ENCODE measurements at regions not wholly inside any gene's neighbourhood (a gene's known extent, or its start where the extent isn't known, plus 50 kb on each side); places are given as distances from the start of the nearest gene placed in this dataset.
A peak's percentile ranks its signal among the peaks of the same experiment; 100 is the strongest.

- Histone ChIP-seq H3K4me1 (no peaks in the 10 kb centered on the region), H3K4me3 (no peak overlapping the region), H3K27me3 (no peaks in the 10 kb centered on the region), H3K27ac (no peak overlapping the region), H3K9me3 (no peaks in the 10 kb centered on the region), H3K36me3 (replicated peaks in 1 of 2; ENCODE audit: insufficient read depth in 1 of 2, low read depth in 2 of 2) (no peaks in the 10 kb centered on the region)
- WGBS, 2 donors = 89% methylated on average over 4 of the region's 4 CpGs
- ATAC-seq = no peak
- intact Hi-C loops (cut with DNase I) = no loop called here
- no peak for DNase-seq
- TF ChIP-seq, protein P1, sequence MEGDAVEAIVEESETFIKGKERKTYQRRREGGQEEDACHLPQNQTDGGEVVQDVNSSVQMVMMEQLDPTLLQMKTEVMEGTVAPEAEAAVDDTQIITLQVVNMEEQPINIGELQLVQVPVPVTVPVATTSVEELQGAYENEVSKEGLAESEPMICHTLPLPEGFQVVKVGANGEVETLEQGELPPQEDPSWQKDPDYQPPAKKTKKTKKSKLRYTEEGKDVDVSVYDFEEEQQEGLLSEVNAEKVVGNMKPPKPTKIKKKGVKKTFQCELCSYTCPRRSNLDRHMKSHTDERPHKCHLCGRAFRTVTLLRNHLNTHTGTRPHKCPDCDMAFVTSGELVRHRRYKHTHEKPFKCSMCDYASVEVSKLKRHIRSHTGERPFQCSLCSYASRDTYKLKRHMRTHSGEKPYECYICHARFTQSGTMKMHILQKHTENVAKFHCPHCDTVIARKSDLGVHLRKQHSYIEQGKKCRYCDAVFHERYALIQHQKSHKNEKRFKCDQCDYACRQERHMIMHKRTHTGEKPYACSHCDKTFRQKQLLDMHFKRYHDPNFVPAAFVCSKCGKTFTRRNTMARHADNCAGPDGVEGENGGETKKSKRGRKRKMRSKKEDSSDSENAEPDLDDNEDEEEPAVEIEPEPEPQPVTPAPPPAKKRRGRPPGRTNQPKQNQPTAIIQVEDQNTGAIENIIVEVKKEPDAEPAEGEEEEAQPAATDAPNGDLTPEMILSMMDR (IDR thresholded peaks at IDR 0.05) = no peak
- TF ChIP-seq POLR2A (IDR thresholded peaks at IDR 0.05) = no peak
Measured at GRCh38 chr20:51968151-51968550, 165.8 kb upstream of the SALL4 start.

DNA sequence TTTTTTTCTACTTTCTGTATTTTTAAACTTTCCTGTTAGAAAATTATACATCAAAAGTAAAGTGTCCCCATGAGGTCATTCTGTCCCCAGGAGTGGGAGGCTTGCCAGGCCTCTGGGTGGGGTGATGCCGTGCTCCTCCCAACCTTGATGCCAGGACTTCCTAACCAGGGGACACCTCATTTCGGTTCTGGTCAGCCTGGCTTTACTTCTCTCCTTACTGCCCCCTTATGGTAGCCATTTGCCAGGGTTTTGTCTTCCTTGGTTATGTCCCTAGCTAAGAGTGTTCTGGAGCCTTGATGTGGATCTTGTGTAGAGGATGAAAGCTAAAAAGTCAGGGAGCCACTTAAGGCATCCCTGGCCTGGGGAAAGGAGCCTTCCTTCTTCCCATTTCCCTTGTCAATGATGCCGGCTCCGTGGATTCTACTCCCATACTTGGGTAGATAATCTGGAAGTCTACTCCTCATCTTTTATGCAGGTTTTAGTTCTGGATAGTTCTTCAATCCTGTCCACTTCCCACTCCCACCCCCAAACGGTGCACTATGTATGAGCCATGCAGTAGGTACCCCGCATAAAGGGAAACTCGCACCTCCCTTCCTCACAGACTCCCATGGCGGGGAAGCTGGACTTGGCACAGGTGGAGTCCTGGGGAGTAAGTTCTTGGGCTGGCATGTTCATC, 164.1 kb upstream of the SALL4 start:
- DNase-seq = peak; percentile 33 to 61 (median 52)
- H3K27me3 ChIP-seq = no peaks in the 10 kb centered on the region
- H3K9me3 ChIP-seq = no peaks in the 10 kb centered on the region
- H3K27ac ChIP-seq = no peak overlapping the region
- H3K4me1 ChIP-seq = no peaks in the 10 kb centered on the region
- no peaks in the 10 kb centered on the region for H3K36me3 ChIP-seq (replicated peaks in 1 of 2; ENCODE audit: insufficient read depth in 1 of 2, low read depth in 2 of 2)
- TF ChIP-seq, protein P1 (IDR thresholded peaks at IDR 0.05) = peak; percentile 7 to 55 (median 41)
- TF ChIP-seq POLR2A (IDR thresholded peaks at IDR 0.05) = no peak
- ATAC-seq = peak; percentile 58
- intact Hi-C loops (cut with DNase I) = no loop called here
- 31 to 38% methylated on average over 8 of the region's 8 CpGs for WGBS, 2 donors
- H3K4me3 ChIP-seq = no peak overlapping the region

- no peak for TF ChIP-seq POLR2A (IDR thresholded peaks at IDR 0.05)
- TF ChIP-seq, protein P1 (IDR thresholded peaks at IDR 0.05) = no peak
- intact Hi-C loops (cut with DNase I) = no loop called here
- no peak overlapping the region for H3K27ac ChIP-seq
- H3K4me3 ChIP-seq = no peak overlapping the region
- 57 to 60% methylated on average over 11 of the region's 11 CpGs for WGBS, 2 donors
- H3K4me1 ChIP-seq = no peaks in the 10 kb centered on the region
- no peaks in the 10 kb centered on the region for H3K9me3 ChIP-seq
- no peaks in the 10 kb centered on the region for H3K27me3 ChIP-seq
- no peaks in the 10 kb centered on the region for H3K36me3 ChIP-seq (replicated peaks in 1 of 2; ENCODE audit: insufficient read depth in 1 of 2, low read depth in 2 of 2)
- no peak for DNase-seq
- ATAC-seq = no peak
Measured at GRCh38 chr20:51961964-51962761, 159.8 kb upstream of the SALL4 start.

- DNase-seq (no peak), ATAC-seq (no peak)
- H3K36me3 ChIP-seq (replicated peaks in 1 of 2; ENCODE audit: insufficient read depth in 1 of 2, low read depth in 2 of 2) = no peaks in the 10 kb centered on the region
- intact Hi-C loops (cut with DNase I) = no loop called here
- WGBS, 2 donors = 79 to 83% methylated on average over 12 of the region's 12 CpGs
- no peak overlapping the region for H3K27ac ChIP-seq
- no peaks in the 10 kb centered on the region for H3K4me1 ChIP-seq
- no peak overlapping the region for H3K4me3 ChIP-seq
- no peak for TF ChIP-seq POLR2A (IDR thresholded peaks at IDR 0.05)
- TF ChIP-seq, protein P1 (IDR thresholded peaks at IDR 0.05) = no peak
- H3K27me3 ChIP-seq = no peaks in the 10 kb centered on the region
- H3K9me3 ChIP-seq = no peaks in the 10 kb centered on the region
Measured at GRCh38 chr20:51960047-51960675, 157.8 kb upstream of the SALL4 start.

Data from body of pancreas (tissue), 4 donors.